Epithelial cell of proximal tubule (primary cell): ENCODE measurements at regions not wholly inside any gene's neighbourhood (a gene's known extent, or its start where the extent isn't known, plus 50 kb on each side); places are given as distances from the start of the nearest gene placed in this dataset.

Source experiments
- DNase-seq: peaks from one replicate; pipeline ENCODE4 v3.0.0-alpha.2; 2011; ENCODE audit warnings: low read depth
- H3K4me3 ChIP-seq: 2 replicates; pipeline ENCODE4 v1.5.1; 2011; ENCODE audit warnings: low read depth, mild to moderate bottlenecking, low read length
- CTCF ChIP-seq: conservative IDR thresholded peaks from 2 replicates; pipeline ENCODE4 v1.5.1; 2012; ENCODE audit warnings: low read depth, mild to moderate bottlenecking, low read length

DNA sequence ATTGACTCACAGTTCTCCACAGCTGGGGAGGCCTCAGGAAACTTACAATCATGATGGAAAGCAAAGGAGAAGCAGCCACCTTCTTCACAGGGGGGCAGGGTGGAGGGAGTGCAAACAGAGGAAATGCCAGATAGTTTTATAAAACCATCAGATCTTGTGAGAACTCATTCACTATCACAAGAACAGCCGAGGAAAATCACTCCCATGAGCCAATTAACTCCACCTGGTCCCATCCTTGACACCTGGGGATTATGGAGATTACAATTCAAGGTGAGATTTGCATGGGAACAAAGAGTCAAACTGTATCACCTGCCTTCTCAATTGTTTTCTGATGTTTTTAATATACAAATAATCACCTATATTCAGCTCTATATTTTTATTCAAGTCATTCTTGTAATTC lies 1527.3 kb upstream of the GOT2 start:
- no peak for DNase-seq
- no peak for TF ChIP-seq CTCF
- H3K4me3 ChIP-seq: no peak overlapping the region

DNA sequence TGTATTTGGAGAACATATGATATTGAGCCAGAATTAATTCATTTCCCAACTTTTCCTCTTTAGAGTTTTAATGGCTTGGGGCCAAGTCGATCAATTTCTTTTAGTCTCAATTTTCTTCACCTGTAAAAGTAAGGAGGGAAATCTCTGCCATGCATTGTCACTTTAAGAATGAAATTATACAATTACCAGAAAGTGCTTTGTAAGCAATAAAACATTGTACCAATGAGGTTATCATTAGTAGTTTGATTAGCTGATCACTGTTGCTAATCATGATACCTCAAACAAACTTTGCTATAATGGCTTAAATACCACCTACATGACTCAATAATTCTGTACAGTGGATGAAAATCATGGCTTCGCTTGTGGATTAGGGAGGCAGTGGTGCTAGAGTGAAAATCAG lies 1525.8 kb upstream of the GOT2 start:
- no peak for DNase-seq
- H3K4me3 ChIP-seq: no peak overlapping the region
- TF ChIP-seq CTCF: no peak

DNA sequence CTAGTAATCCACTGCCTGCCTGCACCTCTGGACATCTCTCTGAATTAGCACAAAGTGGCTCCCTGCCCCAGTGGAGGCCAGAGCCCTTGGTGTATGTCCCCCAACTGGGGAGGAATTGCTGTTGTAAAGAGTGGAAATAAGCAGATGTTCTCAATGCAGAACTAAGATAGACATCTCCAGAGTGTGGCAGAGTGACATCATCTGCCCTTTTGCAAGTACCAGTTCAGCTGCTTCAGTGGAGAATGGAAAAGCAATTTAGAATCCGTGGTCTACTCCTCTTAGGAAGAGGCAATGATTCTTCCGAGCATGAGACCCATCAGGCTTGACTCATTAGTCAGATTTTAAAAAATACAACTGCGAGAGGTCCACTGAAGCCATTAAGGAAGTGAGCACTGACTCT lies 1512.0 kb upstream of the GOT2 start:
- no peak for DNase-seq
- no peak overlapping the region for H3K4me3 ChIP-seq
- no peak for TF ChIP-seq CTCF

- no peak for TF ChIP-seq CTCF
- no peak for DNase-seq
- no peak overlapping the region for H3K4me3 ChIP-seq
Observed at GRCh38 chr16:60241671-60242070, 1507.6 kb upstream of the GOT2 start.

DNA sequence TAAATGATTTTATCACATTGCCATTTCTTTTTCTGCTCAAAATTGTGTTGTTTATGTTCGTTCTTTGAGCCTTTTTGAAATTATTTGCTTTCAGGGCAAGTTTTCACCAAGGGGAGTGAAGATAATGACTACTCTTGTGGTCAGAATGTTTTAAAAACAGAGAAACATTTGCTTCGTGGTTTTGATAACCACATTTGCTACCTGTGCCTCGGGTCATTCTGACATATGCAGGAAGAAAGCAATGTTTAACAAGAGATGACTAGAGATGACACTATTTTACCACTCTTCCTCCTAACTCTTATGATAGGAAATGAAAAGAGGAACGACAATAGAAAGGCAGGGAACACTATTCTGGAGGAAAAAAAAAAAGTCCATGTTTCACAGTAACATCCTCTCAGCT lies 1496.5 kb upstream of the GOT2 start:
- DNase-seq: no peak
- no peak overlapping the region for H3K4me3 ChIP-seq
- no peak for TF ChIP-seq CTCF

- no peak overlapping the region for H3K4me3 ChIP-seq
- no peak for TF ChIP-seq CTCF
- DNase-seq: no peak
Observed at GRCh38 chr16:60225541-60225940, 1491.4 kb upstream of the GOT2 start.

DNA sequence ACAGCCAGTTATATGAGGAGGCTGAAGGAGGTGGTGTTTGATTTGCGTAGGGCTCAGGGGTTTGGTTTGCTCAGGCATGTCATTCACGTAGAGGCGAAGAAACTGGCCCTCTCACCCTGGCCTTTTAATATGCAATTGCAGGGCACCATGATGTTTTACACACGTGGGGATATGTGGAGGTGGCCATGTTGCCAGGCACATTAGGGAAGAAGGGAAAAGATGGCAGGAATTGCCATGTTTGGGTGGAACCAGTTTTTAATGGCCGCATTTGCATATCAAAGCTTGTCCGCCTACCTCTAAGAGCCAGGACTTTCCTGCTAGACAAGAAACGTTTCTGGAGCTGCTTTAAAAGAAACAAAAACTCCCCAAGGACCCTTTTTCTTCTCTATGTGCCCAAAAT lies 1483.7 kb upstream of the GOT2 start:
- no peak for TF ChIP-seq CTCF
- no peak overlapping the region for H3K4me3 ChIP-seq
- no peak for DNase-seq
